Suprapubic skin (tissue), 4 donors: ENCODE measurements at regions not wholly inside any gene's neighbourhood (a gene's known extent, or its start where the extent isn't known, plus 50 kb on each side); places are given as distances from the start of the nearest gene placed in this dataset.

ENCODE experiments used
- CTCF ChIP-seq, 2 donors: fragments of 200-600 bp in 1 of 2; fragments of 450-650 bp in 1 of 2; sonication (generic) in 1 of 2; IDR thresholded peaks; one replicate each; pipeline ENCODE4 v1.5.1; 2016 to 2019; ENCODE audit warnings: antibody characterized with exemption in 2 of 2, mild to moderate bottlenecking in 1 of 2, moderate library complexity in 1 of 2
- POLR2A ChIP-seq, 2 donors: fragments of 450-650 bp; IDR thresholded peaks; one replicate each; pipeline ENCODE4 v1.6.1; 2017; ENCODE audit warnings: antibody characterized with exemption in 2 of 2, mild to moderate bottlenecking in 2 of 2, moderate library complexity in 2 of 2
- POLR2AphosphoS5 ChIP-seq, 3 donors: sonication (generic); formaldehyde crosslinking; IDR thresholded peaks; one replicate each; pipeline ENCODE4 v1.6.1; 2017; ENCODE audit warnings: antibody characterized with exemption in 3 of 3

GRCh38 chr20:41983159-41983558 is 365.0 kb upstream of the CHD6 start:
- TF ChIP-seq CTCF (IDR thresholded peaks at IDR 0.05) (no peak), POLR2A (IDR thresholded peaks at IDR 0.05) (no peak), POLR2AphosphoS5 (IDR thresholded peaks at IDR 0.05) (no peak)
